Thoracic aorta (tissue), 2 donors: ENCODE measurements at regions not wholly inside any gene's neighbourhood (a gene's known extent, or its start where the extent isn't known, plus 50 kb on each side); places are given as distances from the start of the nearest gene placed in this dataset.

Experiments
- ATAC-seq: fragments of 150-250 bp; one replicate; pipeline ENCODE4 v1.8.0; 2017; ENCODE audit warnings: low read depth; ENCODE audit not compliant: insufficient number of reproducible peaks, low FRiP score
- DNase-seq: peaks from one replicate; pipeline ENCODE4 v3.0.0-alpha.2; 2020; ENCODE audit warnings: low spot score
- H3K27ac ChIP-seq, 2 donors: fragments of 200-600 bp; sonication (generic); 1 replicate in 1 of 2; 2 replicates in 1 of 2; pipeline ENCODE4 v1.5.1; 2016; ENCODE audit warnings: mild to moderate bottlenecking in 2 of 2, moderate library complexity in 2 of 2
- H3K27me3 ChIP-seq: fragments of 200-600 bp; sonication (generic); replicated peaks from 2 replicates; pipeline ENCODE4 v1.6.0; 2016; ENCODE audit warnings: mild to moderate bottlenecking; ENCODE audit not compliant: insufficient read depth
- H3K36me3 ChIP-seq: fragments of 200-600 bp; sonication (generic); one replicate; pipeline ENCODE4 v1.5.1; 2016
- H3K4me1 ChIP-seq, 2 donors: fragments of 200-600 bp; sonication (generic); 1 replicate in 1 of 2; 2 replicates in 1 of 2; pipeline versions ENCODE4 v1.5.1 to v1.6.0; 2016; ENCODE audit warnings: low read depth in 2 of 2, mild to moderate bottlenecking in 1 of 2; ENCODE audit not compliant: control insufficient read depth in 1 of 2
- H3K4me3 ChIP-seq: fragments of 200-600 bp; sonication (generic); 2 replicates; pipeline ENCODE4 v1.5.1; 2016; ENCODE audit warnings: mild to moderate bottlenecking
- H3K9me3 ChIP-seq: fragments of 200-600 bp; sonication (generic); 2 replicates; pipeline ENCODE4 v1.5.1; 2016
- TF ChIP-seq, protein P1 (sequence below): fragments of 200-600 bp; sonication (generic); IDR thresholded peaks from one replicate; pipeline ENCODE4 v1.5.1; 2019; ENCODE audit warnings: antibody characterized with exemption

DNA sequence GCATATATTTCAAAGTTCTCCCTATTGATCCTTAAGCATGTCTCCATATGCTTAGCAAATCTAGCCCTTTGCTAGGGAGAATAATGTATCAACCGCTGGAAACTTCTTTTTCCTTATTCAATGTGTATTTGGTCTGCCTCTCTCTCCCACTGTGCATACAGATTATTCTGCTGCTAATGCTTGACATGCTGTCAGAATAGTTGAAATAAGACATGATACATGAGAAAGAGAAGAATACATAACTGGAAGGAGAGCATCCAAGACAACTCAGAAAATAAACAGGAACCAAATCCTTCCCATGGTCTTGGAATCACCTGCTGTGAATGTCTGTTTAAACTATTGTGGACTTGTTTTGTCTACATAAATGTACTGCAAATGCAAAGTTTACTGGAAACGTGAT is 1103.0 kb downstream of the EFNB2 start:
- no peaks in the 10 kb centered on the region for H3K9me3 ChIP-seq
- TF ChIP-seq, protein P1, sequence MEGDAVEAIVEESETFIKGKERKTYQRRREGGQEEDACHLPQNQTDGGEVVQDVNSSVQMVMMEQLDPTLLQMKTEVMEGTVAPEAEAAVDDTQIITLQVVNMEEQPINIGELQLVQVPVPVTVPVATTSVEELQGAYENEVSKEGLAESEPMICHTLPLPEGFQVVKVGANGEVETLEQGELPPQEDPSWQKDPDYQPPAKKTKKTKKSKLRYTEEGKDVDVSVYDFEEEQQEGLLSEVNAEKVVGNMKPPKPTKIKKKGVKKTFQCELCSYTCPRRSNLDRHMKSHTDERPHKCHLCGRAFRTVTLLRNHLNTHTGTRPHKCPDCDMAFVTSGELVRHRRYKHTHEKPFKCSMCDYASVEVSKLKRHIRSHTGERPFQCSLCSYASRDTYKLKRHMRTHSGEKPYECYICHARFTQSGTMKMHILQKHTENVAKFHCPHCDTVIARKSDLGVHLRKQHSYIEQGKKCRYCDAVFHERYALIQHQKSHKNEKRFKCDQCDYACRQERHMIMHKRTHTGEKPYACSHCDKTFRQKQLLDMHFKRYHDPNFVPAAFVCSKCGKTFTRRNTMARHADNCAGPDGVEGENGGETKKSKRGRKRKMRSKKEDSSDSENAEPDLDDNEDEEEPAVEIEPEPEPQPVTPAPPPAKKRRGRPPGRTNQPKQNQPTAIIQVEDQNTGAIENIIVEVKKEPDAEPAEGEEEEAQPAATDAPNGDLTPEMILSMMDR, result no peak

DNA sequence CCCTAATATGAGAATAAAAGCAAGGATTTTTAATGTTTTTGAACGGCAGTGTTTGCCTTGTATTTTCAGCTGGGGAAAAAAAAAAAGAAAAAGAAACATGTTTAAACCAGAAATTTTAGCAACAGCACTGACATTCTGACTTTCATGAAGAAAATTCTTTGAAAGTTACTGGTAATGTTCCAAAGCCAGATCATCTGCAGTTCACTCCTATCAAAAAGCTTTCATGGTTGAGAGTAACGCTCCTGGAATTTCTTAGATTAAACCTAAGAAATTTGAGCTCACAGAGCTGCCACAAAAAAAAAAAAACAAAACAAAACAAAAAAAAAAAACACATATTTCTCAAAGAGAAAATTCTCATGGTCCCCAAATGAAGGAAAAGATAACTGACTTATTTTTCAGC is 1106.7 kb downstream of the EFNB2 start:
- Histone ChIP-seq H3K27me3 (no peaks in the 10 kb centered on the region), H3K36me3 (no peaks in the 10 kb centered on the region), H3K9me3 (no peaks in the 10 kb centered on the region), H3K4me3 (no peak overlapping the region), H3K4me1 (no peaks in the 10 kb centered on the region), H3K27ac (no peak overlapping the region)
- DNase-seq, result no peak
- TF ChIP-seq, protein P1, result no peak
- ATAC-seq, result no peak

More for the DNA sequence above, 1103.0 kb downstream of the EFNB2 start:
- H3K4me3 ChIP-seq, result no peak overlapping the region
- H3K27me3 ChIP-seq, result no peaks in the 10 kb centered on the region
- H3K4me1 ChIP-seq, result no peaks in the 10 kb centered on the region
- H3K36me3 ChIP-seq, result no peaks in the 10 kb centered on the region
- ATAC-seq (no peak), DNase-seq (no peak)
- no peak overlapping the region for H3K27ac ChIP-seq

DNA sequence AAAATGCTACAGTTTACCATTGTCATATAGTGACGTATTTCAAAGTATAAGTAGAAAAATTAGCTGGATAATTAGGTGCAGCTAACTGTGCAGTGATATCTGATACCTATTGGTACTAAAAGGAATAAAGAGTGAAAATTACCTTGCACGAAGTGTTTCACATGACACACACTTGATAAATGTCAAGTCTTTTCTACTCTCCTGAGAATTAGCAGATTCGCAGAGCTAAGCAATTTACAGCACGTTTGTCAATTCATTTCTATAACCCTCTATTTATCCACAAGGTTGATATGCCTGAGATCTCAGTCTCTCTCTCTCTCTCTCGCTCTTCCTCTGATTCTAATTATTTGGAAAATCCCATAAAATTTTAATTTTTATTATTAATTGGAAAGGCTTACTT is 1109.0 kb downstream of the EFNB2 start:
- no peak overlapping the region for H3K4me3 ChIP-seq
- no peaks in the 10 kb centered on the region for H3K9me3 ChIP-seq
- H3K27me3 ChIP-seq, result no peaks in the 10 kb centered on the region
- no peak for ATAC-seq
- H3K36me3 ChIP-seq, result no peaks in the 10 kb centered on the region
- TF ChIP-seq, protein P1, result no peak
- no peak for DNase-seq
- no peaks in the 10 kb centered on the region for H3K4me1 ChIP-seq
- no peak overlapping the region for H3K27ac ChIP-seq

DNA sequence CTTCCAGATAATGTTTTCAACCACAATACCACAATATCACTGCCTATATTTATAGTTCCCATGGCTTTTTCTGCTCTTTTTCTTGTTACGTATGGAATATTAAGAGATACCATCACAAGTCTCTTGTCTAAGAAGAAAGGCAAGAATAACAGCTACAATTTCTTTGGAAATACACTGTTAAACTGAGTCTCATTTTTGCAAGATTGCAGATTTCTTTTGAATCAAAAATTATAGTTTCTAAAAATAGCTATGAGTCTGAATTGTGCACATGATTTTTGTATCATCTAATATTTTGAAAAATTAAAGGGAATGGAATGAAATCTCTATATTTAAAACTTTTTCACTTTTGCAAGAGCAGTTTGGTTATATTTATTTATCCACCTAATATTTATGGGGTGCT is 1120.8 kb downstream of the EFNB2 start:
- no peaks in the 10 kb centered on the region for H3K27me3 ChIP-seq
- no peak for ATAC-seq

DNA sequence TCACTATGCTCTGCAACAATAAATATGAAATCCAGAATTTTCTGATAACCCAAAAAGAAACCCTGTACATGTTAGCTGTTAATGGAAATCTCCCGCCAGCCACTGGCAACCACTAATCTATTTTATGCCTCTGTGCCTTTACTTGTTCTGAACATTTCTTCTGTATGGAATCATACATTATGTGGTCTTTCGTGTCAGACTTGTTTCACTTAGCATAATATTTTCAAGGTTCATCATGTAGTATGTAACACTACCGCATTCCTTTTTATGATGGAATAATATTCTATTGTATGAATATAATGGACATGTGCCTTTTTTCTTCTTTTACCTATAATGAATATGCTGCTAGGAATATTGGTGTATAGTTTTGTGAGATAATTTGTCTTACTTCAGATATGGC is 1123.3 kb downstream of the EFNB2 start:
- no peak overlapping the region for H3K27ac ChIP-seq
- no peaks in the 10 kb centered on the region for H3K27me3 ChIP-seq
- H3K36me3 ChIP-seq, result no peaks in the 10 kb centered on the region
- H3K4me3 ChIP-seq, result no peak overlapping the region
- DNase-seq (no peak), ATAC-seq (no peak)
- no peaks in the 10 kb centered on the region for H3K9me3 ChIP-seq
- TF ChIP-seq, protein P1, result no peak
- H3K4me1 ChIP-seq, result no peaks in the 10 kb centered on the region

More for the DNA sequence above, 1120.8 kb downstream of the EFNB2 start:
- H3K27ac ChIP-seq, result no peak overlapping the region
- DNase-seq, result no peak
- TF ChIP-seq, protein P1, result no peak
- H3K4me3 ChIP-seq, result no peak overlapping the region
- H3K9me3 ChIP-seq, result no peaks in the 10 kb centered on the region
- no peaks in the 10 kb centered on the region for H3K4me1 ChIP-seq
- H3K36me3 ChIP-seq, result no peaks in the 10 kb centered on the region
